ENCODE measurements at regions not wholly inside any gene's neighbourhood (a gene's known extent, or its start where the extent isn't known, plus 50 kb on each side); places are given as distances from the start of the nearest gene placed in this dataset.

DNA sequence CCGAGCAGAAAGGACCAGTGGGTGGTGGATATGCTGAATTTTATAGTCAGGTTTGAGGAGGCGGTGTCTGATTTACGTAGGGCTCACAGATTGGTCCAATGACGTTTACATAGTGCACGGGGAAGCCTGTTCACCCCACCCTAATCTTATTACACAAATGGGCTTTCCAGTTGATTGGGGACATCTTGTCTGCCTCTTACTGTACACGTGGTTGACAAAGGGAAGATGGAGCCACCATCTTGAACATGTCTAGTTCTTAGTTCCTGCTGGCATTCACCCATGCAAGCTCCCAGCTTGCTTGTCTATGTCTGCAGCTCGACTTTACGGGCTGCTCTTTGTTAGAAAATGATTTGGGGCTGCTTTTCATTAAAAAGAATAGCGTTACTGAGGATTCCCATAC is 332.0 kb upstream of the SLCO3A1 start:
- TF ChIP-seq, protein P1, sequence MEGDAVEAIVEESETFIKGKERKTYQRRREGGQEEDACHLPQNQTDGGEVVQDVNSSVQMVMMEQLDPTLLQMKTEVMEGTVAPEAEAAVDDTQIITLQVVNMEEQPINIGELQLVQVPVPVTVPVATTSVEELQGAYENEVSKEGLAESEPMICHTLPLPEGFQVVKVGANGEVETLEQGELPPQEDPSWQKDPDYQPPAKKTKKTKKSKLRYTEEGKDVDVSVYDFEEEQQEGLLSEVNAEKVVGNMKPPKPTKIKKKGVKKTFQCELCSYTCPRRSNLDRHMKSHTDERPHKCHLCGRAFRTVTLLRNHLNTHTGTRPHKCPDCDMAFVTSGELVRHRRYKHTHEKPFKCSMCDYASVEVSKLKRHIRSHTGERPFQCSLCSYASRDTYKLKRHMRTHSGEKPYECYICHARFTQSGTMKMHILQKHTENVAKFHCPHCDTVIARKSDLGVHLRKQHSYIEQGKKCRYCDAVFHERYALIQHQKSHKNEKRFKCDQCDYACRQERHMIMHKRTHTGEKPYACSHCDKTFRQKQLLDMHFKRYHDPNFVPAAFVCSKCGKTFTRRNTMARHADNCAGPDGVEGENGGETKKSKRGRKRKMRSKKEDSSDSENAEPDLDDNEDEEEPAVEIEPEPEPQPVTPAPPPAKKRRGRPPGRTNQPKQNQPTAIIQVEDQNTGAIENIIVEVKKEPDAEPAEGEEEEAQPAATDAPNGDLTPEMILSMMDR (IDR thresholded peaks at IDR 0.05), result no peak
- TF ChIP-seq POLR2AphosphoS5 (IDR thresholded peaks at IDR 0.05), result no peak
- no peak for TF ChIP-seq POLR2A (IDR thresholded peaks at IDR 0.05)
- no peak for TF ChIP-seq EP300 (IDR thresholded peaks at IDR 0.05)

Data from gastroesophageal sphincter (tissue), 3 donors.